IMR-90 (cell line): ENCODE measurements at regions not wholly inside any gene's neighbourhood (a gene's known extent, or its start where the extent isn't known, plus 50 kb on each side); places are given as distances from the start of the nearest gene placed in this dataset.

Experiments
- ATAC-seq: fragments of 200-7000 bp; cut with Tn5 transposase; 2 replicates; pipeline ENCODE4 v1.9.1; 2020; ENCODE audit warnings: low read depth, mild to moderate bottlenecking, moderate library complexity
- BruUV-seq: library from RNA; stranded (reverse); fragments of 400-500 nt; replicated peaks from 2 replicates; lab custom pipeline; 2021; lab: Mats Ljungman, UMichigan
- CTCF ChIA-PET: fragments of 300-600 bp; formaldehyde crosslinking; extraction: SDS; loops from one replicate; lab custom pipeline; 2021; ENCODE audit warnings: antibody characterized with exemption; lab: Yijun Ruan, JAX
- POLR2A ChIA-PET: fragments of 300-600 bp; sonication (Branson Sonifier 250); formaldehyde crosslinking; loops from one replicate; lab custom pipeline; 2022; ENCODE audit warnings: antibody characterized with exemption; ENCODE audit not compliant: unreplicated experiment; lab: Charles Lee
- DNase-seq: peaks from one replicate; pipeline ENCODE4 v3.0.0; 2013
- H2AFZ ChIP-seq: replicated peaks from 2 replicates; pipeline ENCODE3; 2013; ENCODE audit warnings: low read length, mild to moderate bottlenecking; ENCODE audit not compliant: poor library complexity
- H2AK5ac ChIP-seq: 2 replicates; pipeline ENCODE4 v1.6.1; 2013; ENCODE audit warnings: low read depth, low read length, inconsistent platforms
- H2AK9ac ChIP-seq: replicated peaks from 2 replicates; pipeline ENCODE3; 2013; ENCODE audit warnings: mild to moderate bottlenecking, low read depth, low read length, moderate library complexity; ENCODE audit not compliant: poor library complexity
- H2BK120ac ChIP-seq: 2 replicates; pipeline ENCODE4 v1.6.1; 2013; ENCODE audit warnings: low read depth, low read length, inconsistent platforms
- H2BK15ac ChIP-seq: 3 replicates; pipeline ENCODE4 v1.6.1; 2013; ENCODE audit warnings: low read depth, low read length, inconsistent platforms
- H2BK20ac ChIP-seq: 2 replicates; pipeline ENCODE4 v1.6.1; 2013; ENCODE audit warnings: low read depth, mild to moderate bottlenecking, inconsistent platforms, low read length, moderate library complexity
- H2BK5ac ChIP-seq: 2 replicates; pipeline ENCODE4 v1.6.1; 2013; ENCODE audit warnings: mild to moderate bottlenecking, low read depth, low read length, inconsistent platforms; ENCODE audit not compliant: poor library complexity, severe bottlenecking
- H3K14ac ChIP-seq: replicated peaks from 2 replicates; pipeline ENCODE4 v1.6.1; 2013; ENCODE audit warnings: low read depth, low read length, inconsistent platforms
- H3K18ac ChIP-seq: 2 replicates; pipeline ENCODE4 v1.6.1; 2013; ENCODE audit warnings: low read depth, low read length, control low read depth
- H3K23ac ChIP-seq: 2 replicates; pipeline ENCODE4 v1.6.1; 2013; ENCODE audit warnings: low read depth, low read length, inconsistent platforms
- H3K27ac ChIP-seq: 2 replicates; pipeline ENCODE4 v1.5.1; 2013; ENCODE audit warnings: mild to moderate bottlenecking, control low read depth, low read length; ENCODE audit not compliant: insufficient read depth
- H3K27me3 ChIP-seq: 2 replicates; pipeline ENCODE4 v1.6.1; 2013; ENCODE audit warnings: low read length; ENCODE audit not compliant: control insufficient read depth, insufficient read depth
- H3K36me3 ChIP-seq: 2 replicates; pipeline ENCODE4 v1.6.1; 2013; ENCODE audit warnings: low read length, mixed read lengths; ENCODE audit not compliant: control insufficient read depth, insufficient read depth
- H3K4ac ChIP-seq: 2 replicates; pipeline ENCODE4 v1.6.1; 2013; ENCODE audit warnings: low read depth, low read length, inconsistent platforms
- H3K4me1 ChIP-seq: 2 replicates; pipeline ENCODE4 v1.6.1; 2013; ENCODE audit warnings: low read length, mixed read lengths; ENCODE audit not compliant: control insufficient read depth, insufficient read depth
- H3K4me2 ChIP-seq: 2 replicates; pipeline ENCODE4 v1.6.1; 2013; ENCODE audit warnings: low read depth, mild to moderate bottlenecking, control low read depth, low read length, moderate library complexity
- H3K4me3 ChIP-seq: 2 replicates; pipeline ENCODE4 v1.5.1; 2013; ENCODE audit warnings: low read depth, mild to moderate bottlenecking, control low read depth, low read length, moderate library complexity; ENCODE audit not compliant: insufficient read depth
- H3K56ac ChIP-seq: 2 replicates; pipeline ENCODE4 v1.6.1; 2013; ENCODE audit warnings: low read length, inconsistent platforms; ENCODE audit not compliant: insufficient read depth; ENCODE audit errors: extremely low read depth
- H3K79me1 ChIP-seq, 2 experiments: 2 replicates each; pipeline ENCODE4 v1.6.1; 2013; ENCODE audit warnings: low read length in 2 of 2, inconsistent platforms in 1 of 2, low read depth in 1 of 2
- H3K9ac ChIP-seq: 2 replicates; pipeline ENCODE4 v1.6.1; 2013; ENCODE audit warnings: low read depth, low read length, control low read depth
- H3K9me1 ChIP-seq: 2 replicates; pipeline ENCODE4 v1.6.1; 2013; ENCODE audit warnings: low read length, inconsistent platforms; ENCODE audit not compliant: insufficient read depth
- H3K9me3 ChIP-seq: 2 replicates; pipeline ENCODE4 v1.6.1; 2013; ENCODE audit warnings: low read length; ENCODE audit not compliant: control insufficient read depth, insufficient read depth
- H4K20me1 ChIP-seq: 2 replicates; pipeline ENCODE4 v1.6.1; 2013; ENCODE audit warnings: low read length, inconsistent platforms; ENCODE audit not compliant: insufficient read depth
- H4K5ac ChIP-seq: 2 replicates; pipeline ENCODE4 v1.6.1; 2013; ENCODE audit warnings: mild to moderate bottlenecking, low read depth, low read length, control low read depth
- H4K8ac ChIP-seq, 2 experiments: 2 replicates each; pipeline ENCODE4 v1.6.1; 2013; ENCODE audit warnings: low read depth in 2 of 2, low read length in 2 of 2, control low read depth in 1 of 2, inconsistent platforms in 1 of 2
- H4K91ac ChIP-seq: 2 replicates; pipeline ENCODE4 v1.6.1; 2013; ENCODE audit warnings: low read depth, low read length, inconsistent platforms; ENCODE audit not compliant: insufficient read depth
- CEBPB ChIP-seq: IDR thresholded peaks from 2 replicates; pipeline ENCODE4 v1.6.1; 2012; ENCODE audit warnings: low read depth, low read length, improper control_type of control experiment
- CHD1 ChIP-seq: IDR thresholded peaks from 2 replicates; pipeline ENCODE4 v1.6.1; 2012; ENCODE audit warnings: low read depth, low read length, improper control_type of control experiment
- ELK1 ChIP-seq: fragments of 150-350 bp; IDR thresholded peaks from 2 replicates; pipeline ENCODE4 v1.6.1; 2016; ENCODE audit warnings: low read depth, mild to moderate bottlenecking, low read length, moderate library complexity, borderline replicate concordance
- FOS ChIP-seq: fragments of 150-350 bp; IDR thresholded peaks from 2 replicates; pipeline ENCODE4 v1.6.1; 2016; ENCODE audit warnings: low read depth, low read length
- MAFK ChIP-seq: IDR thresholded peaks from 2 replicates; pipeline ENCODE4 v1.6.1; 2012; ENCODE audit warnings: low read depth, low read length, improper control_type of control experiment
- NFE2L2 ChIP-seq: fragments of 150-350 bp; IDR thresholded peaks from 2 replicates; pipeline ENCODE4 v1.6.1; 2016; ENCODE audit warnings: low read depth, mild to moderate bottlenecking, low read length
- POLR2A ChIP-seq: IDR thresholded peaks from 2 replicates; pipeline ENCODE4 v1.6.1; 2012; ENCODE audit warnings: mild to moderate bottlenecking, low read depth, low read length
- USF2 ChIP-seq: fragments of 150-350 bp; IDR thresholded peaks from 2 replicates; pipeline ENCODE4 v1.6.1; 2017; ENCODE audit warnings: mild to moderate bottlenecking, antibody characterized with exemption, low read length, low read depth
- WGBS, 2 experiments: methylation state at CpG; one replicate each; pipeline versions ENCODE4 v1.1.5 to v1.1.7; 2013; ENCODE audit warnings: missing lambda C conversion rate in 2 of 2; ENCODE audit not compliant: insufficient read length in 1 of 2; ENCODE audit errors: extremely low coverage in 2 of 2; 5-methylcytosine and 5-hydroxymethylcytosine counted together
- dilution Hi-C: fragments of 300-500 bp; cut with HindIII; formaldehyde crosslinking; loops from one replicate; pipeline ENCODE4 v1.14.3; 2018; ENCODE audit warnings: low sequenced_read_pairs; ENCODE audit not compliant: unreplicated experiment
- in situ Hi-C: fragments of 300-500 bp; cut with MboI; formaldehyde crosslinking; loops from 3 replicates; pipeline ENCODE4 v1.14.3; 2019; ENCODE audit warnings: low sequenced_read_pairs, inconsistent platforms, mixed read lengths
- intact Hi-C: fragments of 100-400 bp; cut with micrococcal nuclease; formaldehyde crosslinking; loops from 2 replicates; pipeline ENCODE4 v1.10.0; 2022

- no peak overlapping the region for H3K56ac ChIP-seq
- ChIA-PET POLR2A (no interaction called here), CTCF (no interaction called here)
- no peak overlapping the region for H2BK15ac ChIP-seq
- H3K4ac ChIP-seq, result no peak overlapping the region
- no peaks in the 10 kb centered on the region for H3K9me1 ChIP-seq
- H4K20me1 ChIP-seq, result no peaks in the 10 kb centered on the region
- no peak overlapping the region for H3K23ac ChIP-seq
- H2AK5ac ChIP-seq, result no peak overlapping the region
- intact Hi-C loops, result no loop called here
- 80% methylated on average over 1 of the region's 23 CpGs; no CpG with 5 or more reads in 1 of the 2 experiments for WGBS, 2 experiments
- no TSS peak for BruUV-seq
- H4K8ac ChIP-seq, result no peak overlapping the region
- no peaks in the 10 kb centered on the region for H3K36me3 ChIP-seq
- H2BK120ac ChIP-seq, result no peak overlapping the region
- H3K9ac ChIP-seq, result no peak overlapping the region
- no peak overlapping the region for H2BK5ac ChIP-seq
- H3K27me3 ChIP-seq, result no peaks in the 10 kb centered on the region
- no peak overlapping the region for H3K14ac ChIP-seq
- H2AK9ac ChIP-seq, result no peak overlapping the region
- H2BK20ac ChIP-seq, result no peak overlapping the region
- dilution Hi-C loops, result no loop called here
- no peak overlapping the region for H4K91ac ChIP-seq
- H3K18ac ChIP-seq, result no peak overlapping the region
- H2AFZ ChIP-seq, result no peak overlapping the region
- no peaks in the 10 kb centered on the region for H3K4me1 ChIP-seq
- no peak overlapping the region for H3K27ac ChIP-seq
- no peak overlapping the region for H3K4me3 ChIP-seq
- H3K79me1 ChIP-seq, result no peaks in the 10 kb centered on the region
- in situ Hi-C loops, result no loop called here
- TF ChIP-seq USF2 (no peak), MAFK (no peak), ELK1 (no peak), POLR2A (no peak), NFE2L2 (no peak), CEBPB (no peak), FOS (no peak), CHD1 (no peak)
- ATAC-seq (no peak), DNase-seq (no peak)
- no peak overlapping the region for H4K5ac ChIP-seq
- peaks cover 34% of the 10 kb centered on the region for H3K9me3 ChIP-seq
- no peak overlapping the region for H3K4me2 ChIP-seq
Measured at GRCh38 chr5:2461701-2462691, 289.5 kb downstream of the IRX2 start.
